Amniotic epithelial cell (primary cell): ENCODE measurements at regions not wholly inside any gene's neighbourhood (a gene's known extent, or its start where the extent isn't known, plus 50 kb on each side); places are given as distances from the start of the nearest gene placed in this dataset.
A peak's percentile ranks its signal among the peaks of the same experiment; 100 is the strongest.

ENCODE experiments used
- DNase-seq: peaks from one replicate; pipeline ENCODE4 v3.0.0-alpha.2; 2010; ENCODE audit warnings: low read depth

- DNase-seq: peak; percentile 9
Observed at GRCh38 chr2:7210712-7211111, 293.5 kb downstream of the RNF144A start.

- DNase-seq: no peak
Observed at GRCh38 chr2:7225848-7226247, 308.6 kb downstream of the RNF144A start.

GRCh38 chr2:7226501-7226900, 309.3 kb downstream of the RNF144A start:
- no peak for DNase-seq

- no peak for DNase-seq
Observed at GRCh38 chr2:7233126-7233525, 315.9 kb downstream of the RNF144A start.

- no peak for DNase-seq
Observed at GRCh38 chr2:7237466-7237865, 320.3 kb downstream of the RNF144A start.

GRCh38 chr2:7239078-7239477, 321.9 kb downstream of the RNF144A start:
- DNase-seq: no peak

GRCh38 chr2:7241041-7241745, 324.0 kb downstream of the RNF144A start:
- DNase-seq: no peak

GRCh38 chr2:7242189-7242867, 325.1 kb downstream of the RNF144A start:
- no peak for DNase-seq

- no peak for DNase-seq
Observed at GRCh38 chr2:7243276-7243675, 326.1 kb downstream of the RNF144A start.

GRCh38 chr2:7256377-7256776, 339.2 kb downstream of the RNF144A start:
- DNase-seq: no peak

- DNase-seq: no peak
Observed at GRCh38 chr2:7262727-7263126, 345.5 kb downstream of the RNF144A start.

GRCh38 chr2:7264791-7265190, 347.6 kb downstream of the RNF144A start:
- no peak for DNase-seq

GRCh38 chr2:7265286-7265685, 348.1 kb downstream of the RNF144A start:
- DNase-seq: no peak

- no peak for DNase-seq
Observed at GRCh38 chr2:7269106-7269643, 352.0 kb downstream of the RNF144A start.

- no peak for DNase-seq
Observed at GRCh38 chr2:7270011-7270431, 352.8 kb downstream of the RNF144A start.

GRCh38 chr2:7272210-7272609, 355.0 kb downstream of the RNF144A start:
- DNase-seq: peak; percentile 33

GRCh38 chr2:7278984-7279383, 361.8 kb downstream of the RNF144A start:
- no peak for DNase-seq

GRCh38 chr2:7279421-7279949, 362.3 kb downstream of the RNF144A start:
- no peak for DNase-seq

- no peak for DNase-seq
Observed at GRCh38 chr2:7280790-7281189, 363.6 kb downstream of the RNF144A start.

GRCh38 chr2:7281231-7282201, 364.3 kb downstream of the RNF144A start:
- DNase-seq: no peak

- DNase-seq: no peak
Observed at GRCh38 chr2:7286120-7286519, 368.9 kb downstream of the RNF144A start.

GRCh38 chr2:7288484-7288883, 371.3 kb downstream of the RNF144A start:
- no peak for DNase-seq
